HG03432 (cell line): ENCODE measurements at regions not wholly inside any gene's neighbourhood (a gene's known extent, or its start where the extent isn't known, plus 50 kb on each side); places are given as distances from the start of the nearest gene placed in this dataset.
"Not testable (repeated sequence)": the region's sequence is repeated elsewhere in the genome, so short reads cannot be mapped to it uniquely, and the experiment has no call there.

Experiments
- ATAC-seq: cut with Tn5 transposase; IDR thresholded peaks from one replicate; pipeline ENCODE4 v1.9.1; 2021; ENCODE audit warnings: mild to moderate bottlenecking, moderate library complexity; ENCODE audit not compliant: unreplicated experiment

DNA sequence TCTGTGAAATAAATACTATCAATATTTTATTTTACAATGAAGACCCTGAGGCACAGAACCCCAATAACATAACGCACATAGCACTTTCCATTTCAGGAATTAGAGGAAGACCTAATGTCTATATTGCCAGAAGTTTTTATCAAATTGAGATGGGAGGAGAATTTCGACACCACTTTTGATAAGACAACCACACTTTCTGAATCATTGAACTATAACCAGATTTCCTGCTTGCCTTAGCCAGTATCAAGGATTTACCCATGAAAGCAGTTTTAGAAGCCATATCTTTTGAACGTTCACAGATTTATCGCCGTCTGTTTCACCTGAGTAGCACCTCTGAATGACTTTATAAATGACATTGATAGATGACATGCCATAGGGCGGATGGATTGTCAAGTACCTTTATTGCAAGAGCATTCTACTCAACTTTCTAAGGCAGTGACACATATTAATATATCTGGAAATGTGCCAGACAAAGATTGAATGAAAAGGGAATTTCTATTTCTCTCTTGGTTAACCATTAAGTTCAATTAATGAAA, 768.4 kb downstream of the LTN1 start:
- no peak for ATAC-seq

DNA sequence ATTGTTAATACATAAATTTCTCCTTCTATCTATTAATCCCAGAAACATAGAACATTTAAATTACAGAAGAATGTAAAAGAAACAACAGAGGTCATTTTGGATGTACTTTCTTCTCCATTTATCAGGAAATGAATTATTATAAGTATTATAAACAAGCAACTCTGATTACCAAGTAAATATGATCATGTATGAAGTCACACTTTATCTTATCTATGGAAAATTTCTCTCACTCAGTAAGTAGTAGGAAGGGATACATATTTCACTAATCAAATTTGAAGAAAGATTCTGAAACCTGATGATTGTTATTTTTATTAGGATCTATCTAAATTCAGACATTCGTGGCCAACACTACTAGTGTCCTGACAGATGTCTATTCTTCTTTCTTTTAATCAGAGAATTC, 770.7 kb downstream of the LTN1 start:
- ATAC-seq, result no peak

- no peak for ATAC-seq
Observed at GRCh38 chr21:28220680-28221079, 772.0 kb downstream of the LTN1 start.

GRCh38 chr21:28216976-28217523, 775.6 kb downstream of the LTN1 start:
- ATAC-seq, result no peak

- ATAC-seq, result no peak
Observed at GRCh38 chr21:28215214-28215954, 777.3 kb downstream of the LTN1 start.

GRCh38 chr21:28214786-28215185, 777.9 kb downstream of the LTN1 start:
- ATAC-seq, result no peak

DNA sequence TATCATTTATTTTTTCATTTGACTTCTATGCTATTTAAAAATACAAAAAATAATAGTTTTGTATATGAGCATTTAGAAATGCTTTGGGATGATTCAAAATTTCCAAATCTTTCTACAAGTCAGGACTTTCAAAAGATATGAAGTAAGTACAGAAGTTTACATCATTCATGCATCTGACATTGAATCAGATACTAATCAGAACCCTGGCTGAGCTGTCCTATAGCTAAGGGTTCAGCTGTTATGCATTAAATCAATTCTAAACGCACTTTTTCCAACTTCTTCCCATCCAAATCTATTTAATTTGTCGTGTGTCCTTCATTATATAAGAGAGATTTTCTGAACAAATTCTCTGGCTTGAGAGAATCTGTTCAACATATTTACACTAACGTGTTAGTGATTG, 779.4 kb downstream of the LTN1 start:
- no peak for ATAC-seq

- no peak for ATAC-seq
Observed at GRCh38 chr21:28212061-28212460, 780.6 kb downstream of the LTN1 start.

DNA sequence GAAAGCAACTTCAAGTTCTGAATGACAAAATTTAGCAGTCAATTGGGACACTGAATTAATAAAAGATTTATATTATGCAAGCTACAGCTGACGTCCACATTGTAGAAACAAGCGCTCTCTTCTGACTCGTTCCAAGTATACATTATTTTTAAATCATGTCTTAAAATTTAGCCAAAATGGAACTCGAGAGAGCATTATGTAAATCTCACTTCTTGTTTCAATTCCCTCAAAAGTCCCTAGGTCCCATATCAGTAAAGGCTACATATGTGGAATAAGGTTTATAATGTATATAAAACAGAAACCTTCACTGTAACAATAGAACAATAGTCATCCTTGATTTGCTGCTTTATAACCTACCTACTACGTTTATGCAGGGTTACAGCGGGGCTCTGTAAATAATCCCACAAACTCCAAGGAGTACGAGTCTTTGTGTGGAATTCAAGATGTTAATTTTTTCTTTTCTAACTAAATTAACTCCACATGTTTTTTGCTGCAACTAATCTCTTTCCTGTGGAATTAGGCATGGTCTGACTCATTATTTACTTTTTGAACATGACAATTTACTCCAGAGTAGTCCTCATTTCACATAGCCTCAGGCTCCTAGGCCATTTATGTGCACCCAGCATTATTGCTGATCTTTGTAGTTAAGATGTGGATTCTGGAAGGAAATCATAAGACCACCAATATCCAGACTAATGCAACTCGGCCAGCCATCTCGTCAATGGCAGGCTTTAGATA, 785.1 kb downstream of the LTN1 start:
- ATAC-seq, result no peak

- ATAC-seq, result no peak
Observed at GRCh38 chr21:28200726-28201125, 792.0 kb downstream of the LTN1 start.

DNA sequence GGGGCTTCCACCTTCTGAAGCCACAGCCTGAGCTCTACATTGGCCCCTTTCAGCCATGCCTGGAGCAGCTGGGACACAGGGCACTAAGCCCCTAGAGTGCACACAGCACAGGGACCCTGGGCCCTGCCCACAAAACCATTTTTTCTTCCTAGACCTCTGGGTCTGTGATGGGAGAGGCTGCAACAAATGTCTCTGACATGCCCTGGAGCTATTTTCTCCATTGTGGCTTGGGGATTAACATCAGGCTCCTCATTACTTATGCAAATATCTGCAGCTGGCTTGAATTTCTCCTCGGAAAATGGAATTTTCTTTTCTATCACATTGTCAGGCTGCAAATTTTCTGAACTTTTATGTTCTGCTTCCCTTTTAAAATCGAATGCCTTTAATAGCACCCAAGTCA, 795.7 kb downstream of the LTN1 start:
- no peak for ATAC-seq

DNA sequence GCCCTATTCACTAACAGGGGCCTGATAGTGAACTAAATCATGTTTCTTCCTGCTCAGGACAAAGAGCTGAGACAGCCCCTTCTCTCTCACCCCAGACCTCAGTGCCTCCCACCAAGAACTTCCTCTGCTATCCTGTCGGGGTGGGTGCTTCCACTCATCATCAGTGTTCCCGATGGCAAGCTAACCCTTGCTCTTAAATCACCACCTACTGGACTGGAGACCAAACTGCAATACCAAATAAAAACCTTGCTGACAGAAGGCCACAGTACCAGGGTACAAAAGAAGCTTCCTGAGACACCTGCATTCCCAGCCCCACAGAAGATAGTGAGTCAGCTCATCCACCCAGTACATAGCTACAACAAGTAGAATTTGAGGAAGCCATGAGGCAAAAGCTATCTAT, 799.5 kb downstream of the LTN1 start:
- ATAC-seq, result no peak

GRCh38 chr21:28186604-28187003, 806.1 kb downstream of the LTN1 start:
- no peak for ATAC-seq

DNA sequence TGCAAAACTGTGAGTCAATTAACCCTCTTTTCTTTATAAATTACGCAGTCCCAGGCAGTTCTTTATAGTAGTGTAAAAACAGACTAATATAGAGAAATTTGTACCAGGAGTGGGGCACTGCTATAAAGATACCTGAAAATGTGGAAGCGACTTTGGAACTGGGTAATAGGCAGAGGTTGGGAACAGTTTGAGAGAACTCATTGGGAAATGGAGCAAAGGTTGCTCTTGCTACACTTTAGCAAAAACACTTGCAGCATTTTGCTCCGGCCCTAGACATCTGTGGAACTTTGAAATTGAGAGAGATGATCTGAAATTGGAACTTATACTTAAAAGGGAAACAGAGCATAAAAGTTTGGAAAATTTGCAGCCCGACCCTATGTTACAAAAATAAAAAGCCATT, 810.9 kb downstream of the LTN1 start:
- no peak for ATAC-seq

DNA sequence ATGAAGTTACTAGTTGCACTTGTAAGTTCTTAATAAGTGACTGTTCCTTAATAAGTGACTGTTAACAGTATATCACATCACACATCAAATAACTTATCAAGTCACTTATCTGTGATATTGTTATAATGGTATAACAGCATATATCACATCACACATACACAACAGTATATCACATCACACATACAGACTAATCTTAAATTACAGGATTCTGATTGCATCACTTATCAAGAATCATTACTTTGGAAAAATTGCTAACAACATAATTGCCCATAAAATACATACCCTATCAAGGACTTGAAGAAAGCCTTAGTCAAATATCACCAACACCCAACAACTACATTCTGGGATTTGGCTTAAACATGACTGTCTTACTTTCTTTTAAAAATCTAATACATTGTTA, 813.5 kb downstream of the LTN1 start:
- no peak for ATAC-seq

DNA sequence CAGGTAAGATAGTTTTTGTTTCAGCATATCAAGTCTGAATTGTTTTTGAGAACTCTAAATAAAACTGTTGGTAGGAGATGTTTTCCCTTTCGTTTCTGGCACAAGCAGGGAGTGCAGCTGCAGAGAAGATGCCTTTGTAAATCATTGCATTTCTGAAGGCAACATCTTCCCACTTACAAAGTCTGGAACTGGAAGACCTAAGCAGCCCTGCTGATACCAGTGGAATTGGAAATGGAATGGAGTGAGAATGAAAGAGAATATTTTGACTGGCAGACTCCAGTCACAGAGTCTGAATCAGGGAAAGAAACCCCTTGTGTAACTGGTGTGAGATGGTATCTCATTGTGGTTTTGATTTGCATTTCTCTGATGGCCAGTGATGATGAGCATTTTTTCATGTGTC, 815.6 kb downstream of the LTN1 start:
- ATAC-seq, result no peak

- ATAC-seq, result no peak
Observed at GRCh38 chr21:28174701-28175100, 818.0 kb downstream of the LTN1 start.

DNA sequence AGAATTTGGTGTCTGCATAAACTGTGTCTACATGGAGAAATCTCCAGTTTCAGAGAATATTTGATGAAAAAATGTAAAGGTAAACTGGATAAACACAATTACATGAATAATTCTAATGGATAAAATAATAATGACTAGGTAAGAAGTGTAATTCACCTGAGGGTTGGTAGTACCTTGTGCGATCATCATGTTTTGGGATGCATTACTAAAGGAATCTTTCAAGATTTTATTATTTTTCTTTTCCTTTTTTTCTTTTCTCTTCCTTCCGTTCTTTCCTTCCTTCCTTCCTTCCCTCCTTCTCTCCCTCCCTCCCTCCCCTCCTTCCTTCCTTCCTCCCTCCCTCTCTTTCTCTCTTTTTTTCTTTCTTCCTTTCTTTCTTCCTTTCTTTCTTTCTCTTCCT, 818.7 kb downstream of the LTN1 start:
- no peak for ATAC-seq

GRCh38 chr21:28172376-28172775, 820.3 kb downstream of the LTN1 start:
- no peak for ATAC-seq

- ATAC-seq, result no peak
Observed at GRCh38 chr21:28167366-28167765, 825.3 kb downstream of the LTN1 start.

GRCh38 chr21:28164519-28164918, 828.2 kb downstream of the LTN1 start:
- ATAC-seq, result not testable (repeated sequence)

DNA sequence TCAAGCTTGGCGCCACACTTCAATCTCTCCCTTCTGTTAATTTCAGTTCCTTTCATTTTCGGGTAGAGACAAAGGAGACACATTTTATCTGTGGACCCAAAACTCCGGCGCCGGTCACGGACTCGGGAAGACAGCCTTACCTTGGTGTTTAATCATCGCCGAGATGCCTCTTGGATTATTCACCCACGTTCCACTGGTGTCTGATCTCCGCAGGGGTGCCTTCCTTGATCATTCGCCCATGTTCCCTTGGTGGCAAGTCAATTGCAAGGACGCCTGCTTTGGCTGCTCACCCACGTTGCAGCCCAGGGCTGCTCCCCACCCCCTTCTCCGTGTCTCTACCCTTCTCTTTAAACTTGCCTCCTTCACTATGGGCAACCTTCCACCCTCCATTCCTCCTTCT, 830.6 kb downstream of the LTN1 start:
- ATAC-seq, result not testable (repeated sequence)
